ENCODE measurements at regions not wholly inside any gene's neighbourhood (a gene's known extent, or its start where the extent isn't known, plus 50 kb on each side); places are given as distances from the start of the nearest gene placed in this dataset.

GRCh38 chr7:48755061-48755555, 169.2 kb upstream of the CDC14C start:
- no peak overlapping the region for H3K4me3 ChIP-seq (ENCODE audit: low read depth, low read length)
- H3K9me3 ChIP-seq (ENCODE audit: control insufficient read depth, insufficient read depth, low read length) = no peaks in the 10 kb centered on the region
- no peak for DNase-seq (ENCODE audit: low read depth, low spot score)
- POLR2A ChIA-PET = no interaction called here
- CTCF ChIA-PET = no interaction called here
- TF ChIP-seq CTCF (IDR thresholded peaks at IDR 0.05; ENCODE audit: low read depth, low read length) = no peak
- H3K27ac ChIP-seq (ENCODE audit: low read depth, low read length) = no peak overlapping the region
- H3K27me3 ChIP-seq (ENCODE audit: control insufficient read depth, insufficient read depth, low read length) = no peaks in the 10 kb centered on the region

- POLR2A ChIA-PET = no interaction called here
- no peak for DNase-seq (ENCODE audit: low read depth, low spot score)
- Histone ChIP-seq H3K4me3 (ENCODE audit: low read depth, low read length) (no peak overlapping the region), H3K27me3 (ENCODE audit: control insufficient read depth, insufficient read depth, low read length) (no peaks in the 10 kb centered on the region), H3K27ac (ENCODE audit: low read depth, low read length) (no peak overlapping the region), H3K9me3 (ENCODE audit: control insufficient read depth, insufficient read depth, low read length) (peaks cover 6% of the 10 kb centered on the region; the same call in 1 of the 2 replicates)
- TF ChIP-seq CTCF (IDR thresholded peaks at IDR 0.05; ENCODE audit: low read depth, low read length) = no peak
- CTCF ChIA-PET = no interaction called here
Observed at GRCh38 chr7:48759431-48760080, 164.8 kb upstream of the CDC14C start.

- ChIA-PET POLR2A (no interaction called here), CTCF (no interaction called here)
- Histone ChIP-seq H3K9me3 (ENCODE audit: control insufficient read depth, insufficient read depth, low read length) (peaks cover 6% of the 10 kb centered on the region; the same call in 1 of the 2 replicates), H3K27ac (ENCODE audit: low read depth, low read length) (no peak overlapping the region), H3K27me3 (ENCODE audit: control insufficient read depth, insufficient read depth, low read length) (no peaks in the 10 kb centered on the region), H3K4me3 (ENCODE audit: low read depth, low read length) (no peak overlapping the region)
- no peak for TF ChIP-seq CTCF (IDR thresholded peaks at IDR 0.05; ENCODE audit: low read depth, low read length)
- DNase-seq (ENCODE audit: low read depth, low spot score) = no peak
Observed at GRCh38 chr7:48760528-48761265, 163.7 kb upstream of the CDC14C start.

- ChIA-PET CTCF (no interaction called here), POLR2A (no interaction called here)
- no peak for DNase-seq (ENCODE audit: low read depth, low spot score)
- Histone ChIP-seq H3K4me3 (ENCODE audit: low read depth, low read length) (no peak overlapping the region), H3K9me3 (ENCODE audit: control insufficient read depth, insufficient read depth, low read length) (no peaks in the 10 kb centered on the region; the same call in none of the 2 replicates), H3K27ac (ENCODE audit: low read depth, low read length) (no peak overlapping the region), H3K27me3 (ENCODE audit: control insufficient read depth, insufficient read depth, low read length) (no peaks in the 10 kb centered on the region)
- TF ChIP-seq CTCF (IDR thresholded peaks at IDR 0.05; ENCODE audit: low read depth, low read length) = no peak
Observed at GRCh38 chr7:48780862-48781261, 143.5 kb upstream of the CDC14C start.

- ChIA-PET CTCF (no interaction called here), POLR2A (no interaction called here)
- no peaks in the 10 kb centered on the region for H3K27me3 ChIP-seq (ENCODE audit: control insufficient read depth, insufficient read depth, low read length)
- H3K27ac ChIP-seq (ENCODE audit: low read depth, low read length) = no peak overlapping the region
- no peak for DNase-seq (ENCODE audit: low read depth, low spot score)
- H3K9me3 ChIP-seq (ENCODE audit: control insufficient read depth, insufficient read depth, low read length) = peaks cover under 1% of the 10 kb centered on the region; the same call in 1 of the 2 replicates
- H3K4me3 ChIP-seq (ENCODE audit: low read depth, low read length) = no peak overlapping the region
- no peak for TF ChIP-seq CTCF (IDR thresholded peaks at IDR 0.05; ENCODE audit: low read depth, low read length)
Observed at GRCh38 chr7:48781752-48782151, 142.6 kb upstream of the CDC14C start.
